ENCODE measurements at regions not wholly inside any gene's neighbourhood (a gene's known extent, or its start where the extent isn't known, plus 50 kb on each side); places are given as distances from the start of the nearest gene placed in this dataset.

DNA sequence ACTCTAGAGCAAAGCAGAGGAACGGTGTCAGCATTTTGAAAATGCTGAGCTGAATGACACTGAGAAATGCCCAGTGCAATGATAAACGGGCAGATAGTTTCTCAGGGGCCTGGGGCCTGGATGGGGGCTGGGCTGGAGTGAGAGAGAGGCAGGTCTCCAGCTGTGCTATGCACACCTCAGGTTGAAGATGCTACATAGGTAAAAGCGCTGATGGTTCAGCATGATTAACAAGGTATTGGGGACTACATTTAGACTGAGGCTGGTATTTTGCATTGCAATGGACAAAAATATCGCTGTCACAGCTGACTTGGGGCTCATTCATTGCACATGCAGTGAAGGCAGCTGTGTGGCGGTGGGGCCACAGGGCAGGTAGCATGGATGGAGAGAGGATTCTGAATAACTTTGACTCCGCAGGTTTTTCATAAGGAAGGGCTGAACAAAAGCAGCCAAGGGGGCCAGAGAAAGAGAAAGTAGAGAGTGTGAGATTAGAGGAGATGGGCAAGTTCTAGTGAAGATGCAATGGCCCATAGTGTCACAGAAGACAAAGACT is 290.8 kb upstream of the ZNF32 start:
- Histone ChIP-seq H3K4me2 (ENCODE audit: low read length) (no peak overlapping the region), H3K27me3 (ENCODE audit: control insufficient read depth, insufficient read depth, low read length) (no peaks in the 10 kb centered on the region), H3K4me3 (ENCODE audit: low read length) (no peak overlapping the region), H3K9ac (ENCODE audit: low read depth, low read length) (no peak overlapping the region), H3K9me3 (replicated peaks; ENCODE audit: low read length) (no peaks in the 10 kb centered on the region), H3K4me1 (ENCODE audit: control insufficient read depth, insufficient read depth, low read length) (peaks cover 11% of the 10 kb centered on the region), H3K36me3 (ENCODE audit: insufficient read depth, low read length) (no peaks in the 10 kb centered on the region)

DNA sequence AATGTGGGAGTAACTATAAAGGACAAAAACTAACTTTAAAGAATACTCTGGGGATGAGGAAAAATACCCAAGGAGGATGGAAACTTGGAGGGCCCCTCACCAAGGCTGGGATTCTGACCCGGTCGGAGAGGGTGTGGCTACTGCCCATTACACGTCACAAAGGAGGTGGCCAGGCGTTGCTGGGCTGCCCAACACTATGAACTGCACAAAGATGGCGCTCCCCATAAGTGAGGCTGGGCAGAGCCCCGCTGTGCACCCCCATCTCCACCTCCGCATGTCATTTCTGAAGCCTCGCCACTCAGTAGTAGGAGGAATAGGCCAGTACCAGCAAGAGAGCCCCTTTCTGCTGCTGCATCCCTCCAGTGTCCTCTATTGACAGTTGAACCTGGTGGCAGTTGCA is 290.1 kb upstream of the ZNF32 start:
- no peaks in the 10 kb centered on the region for H3K36me3 ChIP-seq (ENCODE audit: insufficient read depth, low read length)
- no peak overlapping the region for H3K9ac ChIP-seq (ENCODE audit: low read depth, low read length)
- no peaks in the 10 kb centered on the region for H3K27me3 ChIP-seq (ENCODE audit: control insufficient read depth, insufficient read depth, low read length)
- no peak overlapping the region for H3K4me2 ChIP-seq (ENCODE audit: low read length)
- H3K4me3 ChIP-seq (ENCODE audit: low read length): no peak overlapping the region
- H3K4me1 ChIP-seq (ENCODE audit: control insufficient read depth, insufficient read depth, low read length): peaks cover 11% of the 10 kb centered on the region
- H3K9me3 ChIP-seq (replicated peaks; ENCODE audit: low read length): no peaks in the 10 kb centered on the region

DNA sequence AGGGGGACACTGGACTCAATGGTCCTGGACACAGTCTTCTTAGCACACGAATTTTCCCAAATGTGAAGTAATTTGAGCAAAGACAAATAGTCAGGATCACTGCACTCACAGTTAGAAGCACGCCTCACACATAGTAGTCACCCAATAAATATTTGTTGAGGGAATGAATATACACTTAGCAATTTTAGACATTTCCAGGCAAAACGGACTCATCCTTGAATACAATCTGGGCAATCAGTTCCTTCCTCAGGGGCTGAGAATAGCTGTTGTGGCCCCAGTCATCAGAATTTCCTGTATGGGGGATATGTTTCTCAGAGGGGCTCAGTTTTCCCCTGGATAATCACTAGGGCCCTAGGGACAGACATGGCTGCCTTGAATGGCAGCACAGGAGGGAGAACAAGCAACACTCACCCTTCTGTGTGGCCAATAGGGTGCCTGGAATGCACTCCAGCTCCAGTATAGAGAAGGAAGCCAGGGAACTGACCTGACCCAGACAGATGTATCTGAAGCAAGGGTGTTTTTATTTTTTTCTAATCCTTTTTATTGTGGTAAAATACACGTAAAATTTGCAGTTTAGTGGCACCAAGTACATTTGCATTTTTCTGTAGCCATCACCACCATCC is 282.7 kb upstream of the ZNF32 start:
- no peaks in the 10 kb centered on the region for H3K36me3 ChIP-seq (ENCODE audit: insufficient read depth, low read length)
- H3K4me2 ChIP-seq (ENCODE audit: low read length): peak overlapping the region; percentile 55
- peak overlapping the region; percentile 28 for H3K4me3 ChIP-seq (ENCODE audit: low read length)
- peaks cover 22% of the 10 kb centered on the region for H3K4me1 ChIP-seq (ENCODE audit: control insufficient read depth, insufficient read depth, low read length)
- no peaks in the 10 kb centered on the region for H3K27me3 ChIP-seq (ENCODE audit: control insufficient read depth, insufficient read depth, low read length)
- H3K9me3 ChIP-seq (replicated peaks; ENCODE audit: low read length): no peaks in the 10 kb centered on the region
- H3K9ac ChIP-seq (ENCODE audit: low read depth, low read length): peak overlapping the region; percentile 62

DNA sequence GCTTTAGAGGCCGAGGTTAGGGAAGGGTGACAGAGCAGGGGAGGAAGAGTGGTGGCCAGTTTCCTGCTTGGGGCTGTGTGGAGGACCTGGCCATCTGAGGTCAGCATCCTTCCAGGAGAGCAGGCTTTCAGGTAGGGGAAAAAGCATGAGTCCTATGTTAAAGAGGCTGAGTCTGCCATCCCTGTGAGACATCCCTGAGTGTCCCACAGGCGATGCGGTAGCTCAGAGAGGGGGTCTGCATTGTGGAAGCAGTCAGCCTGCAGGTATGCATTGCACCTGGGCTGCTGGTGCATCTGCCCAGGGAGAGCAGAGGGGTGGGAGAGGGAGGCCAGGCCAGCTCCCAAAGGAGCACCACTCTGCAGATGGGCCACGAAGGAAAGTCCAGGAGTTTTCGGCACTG is 282.1 kb upstream of the ZNF32 start:
- Histone ChIP-seq H3K36me3 (ENCODE audit: insufficient read depth, low read length) (no peaks in the 10 kb centered on the region), H3K9ac (ENCODE audit: low read depth, low read length) (peak overlapping the region; percentile 47), H3K27me3 (ENCODE audit: control insufficient read depth, insufficient read depth, low read length) (no peaks in the 10 kb centered on the region), H3K9me3 (replicated peaks; ENCODE audit: low read length) (no peaks in the 10 kb centered on the region), H3K4me2 (ENCODE audit: low read length) (peak overlapping the region; percentile 55), H3K4me3 (ENCODE audit: low read length) (peak overlapping the region; percentile 28), H3K4me1 (ENCODE audit: control insufficient read depth, insufficient read depth, low read length) (peaks cover 22% of the 10 kb centered on the region)

DNA sequence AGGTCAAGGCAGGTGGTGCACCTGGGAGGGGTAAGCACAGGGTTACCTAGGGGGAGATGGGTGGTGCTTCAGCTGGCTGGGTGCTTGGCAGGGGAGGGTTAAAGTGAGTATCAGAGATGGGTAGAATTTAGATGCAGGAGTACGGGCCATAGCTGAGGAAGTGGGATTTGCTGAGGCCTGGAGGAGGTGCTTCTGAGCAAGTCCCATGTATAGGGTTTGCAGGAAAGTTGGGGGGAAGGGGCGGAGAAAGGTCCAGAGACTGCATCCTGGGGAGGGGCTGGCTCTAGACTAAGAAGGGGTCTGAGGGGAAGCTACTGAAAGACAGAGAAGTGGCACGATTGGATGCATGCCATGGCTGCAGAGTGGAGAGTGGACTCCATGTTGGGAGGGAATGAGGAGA is 281.6 kb upstream of the ZNF32 start:
- Histone ChIP-seq H3K9me3 (replicated peaks; ENCODE audit: low read length) (no peaks in the 10 kb centered on the region), H3K4me1 (ENCODE audit: control insufficient read depth, insufficient read depth, low read length) (peaks cover 22% of the 10 kb centered on the region), H3K36me3 (ENCODE audit: insufficient read depth, low read length) (no peaks in the 10 kb centered on the region), H3K4me2 (ENCODE audit: low read length) (no peak overlapping the region), H3K4me3 (ENCODE audit: low read length) (no peak overlapping the region), H3K9ac (ENCODE audit: low read depth, low read length) (no peak overlapping the region), H3K27me3 (ENCODE audit: control insufficient read depth, insufficient read depth, low read length) (no peaks in the 10 kb centered on the region)

DNA sequence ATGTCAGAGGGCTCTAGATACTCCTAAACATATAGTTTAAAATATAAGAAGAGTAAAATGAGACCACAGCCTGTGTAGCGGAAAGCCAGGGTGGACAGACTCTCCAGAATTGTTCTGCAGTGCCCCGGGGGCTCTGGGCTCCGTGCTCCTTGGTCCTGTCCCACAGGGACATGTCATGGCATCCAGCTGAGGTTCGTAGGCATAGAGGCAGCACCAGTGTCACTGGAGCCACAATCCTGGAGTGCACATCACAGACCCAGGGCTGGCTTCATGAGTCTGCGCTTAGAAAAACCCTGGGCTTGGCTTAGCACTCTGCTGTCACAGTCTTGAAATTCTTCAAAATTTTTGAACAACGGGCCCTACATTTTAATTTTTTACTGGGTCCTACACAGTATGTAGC is 280.4 kb upstream of the ZNF32 start:
- Histone ChIP-seq H3K4me3 (ENCODE audit: low read length) (no peak overlapping the region), H3K4me2 (ENCODE audit: low read length) (no peak overlapping the region), H3K27me3 (ENCODE audit: control insufficient read depth, insufficient read depth, low read length) (no peaks in the 10 kb centered on the region), H3K9ac (ENCODE audit: low read depth, low read length) (no peak overlapping the region), H3K9me3 (replicated peaks; ENCODE audit: low read length) (no peaks in the 10 kb centered on the region), H3K36me3 (ENCODE audit: insufficient read depth, low read length) (no peaks in the 10 kb centered on the region), H3K4me1 (ENCODE audit: control insufficient read depth, insufficient read depth, low read length) (peaks cover 22% of the 10 kb centered on the region)

DNA sequence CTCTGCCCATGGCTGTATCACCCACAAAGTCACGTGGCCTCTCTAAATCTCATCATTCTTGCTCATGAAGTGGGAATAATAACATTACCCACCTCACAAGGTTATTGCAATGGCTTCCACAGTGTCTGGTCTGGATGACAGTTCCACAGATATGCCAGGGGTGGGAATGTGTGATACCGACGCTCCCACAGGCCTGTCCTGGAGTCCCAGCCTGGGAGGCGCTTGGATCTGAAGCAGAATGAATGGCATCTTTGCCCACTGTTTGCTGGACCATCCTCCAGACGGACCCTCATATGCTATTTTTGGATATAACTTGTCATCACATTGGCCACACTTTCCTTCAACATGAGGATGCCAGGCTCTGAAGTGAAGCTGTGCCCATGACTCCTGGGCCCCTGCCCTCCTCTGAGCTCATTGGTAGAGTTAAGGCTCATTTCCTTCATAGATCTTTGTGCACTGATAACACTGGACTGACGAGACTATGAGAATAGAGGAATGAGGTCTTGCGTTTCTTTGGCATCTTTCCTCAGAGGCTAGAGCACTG is 279.8 kb upstream of the ZNF32 start:
- Histone ChIP-seq H3K36me3 (ENCODE audit: insufficient read depth, low read length) (no peaks in the 10 kb centered on the region), H3K27me3 (ENCODE audit: control insufficient read depth, insufficient read depth, low read length) (no peaks in the 10 kb centered on the region), H3K9me3 (replicated peaks; ENCODE audit: low read length) (no peaks in the 10 kb centered on the region), H3K4me2 (ENCODE audit: low read length) (no peak overlapping the region), H3K9ac (ENCODE audit: low read depth, low read length) (no peak overlapping the region), H3K4me1 (ENCODE audit: control insufficient read depth, insufficient read depth, low read length) (peaks cover 22% of the 10 kb centered on the region), H3K4me3 (ENCODE audit: low read length) (no peak overlapping the region)

DNA sequence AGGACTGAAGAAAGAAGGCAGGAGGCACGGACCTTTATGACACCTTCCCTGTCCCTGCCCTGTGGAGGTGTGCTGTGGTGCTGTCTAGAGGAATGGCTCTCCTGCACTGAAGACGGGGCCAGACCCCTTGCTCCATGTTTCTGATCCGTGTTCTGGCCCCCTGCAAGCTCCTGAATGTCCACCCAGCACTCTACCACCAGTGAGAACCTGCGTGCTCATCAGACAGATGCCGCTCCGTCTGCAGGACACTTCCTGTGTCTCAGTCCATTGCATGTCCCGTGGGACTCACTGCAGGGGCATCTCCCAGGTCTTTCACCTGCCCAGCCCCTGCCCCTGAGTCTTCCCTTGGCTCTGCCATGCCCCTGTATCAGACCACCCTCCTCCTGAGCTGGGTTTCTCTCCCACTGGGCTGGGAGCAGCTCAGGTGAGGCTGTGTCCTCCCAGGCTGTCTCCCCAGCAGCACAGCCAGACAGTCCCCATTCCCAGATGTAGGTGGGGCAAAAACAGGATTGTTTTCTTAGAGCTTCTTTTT is 278.3 kb upstream of the ZNF32 start:
- H3K4me3 ChIP-seq (ENCODE audit: low read length): no peak overlapping the region
- no peak overlapping the region for H3K9ac ChIP-seq (ENCODE audit: low read depth, low read length)
- no peak overlapping the region for H3K4me2 ChIP-seq (ENCODE audit: low read length)
- H3K27me3 ChIP-seq (ENCODE audit: control insufficient read depth, insufficient read depth, low read length): no peaks in the 10 kb centered on the region
- H3K4me1 ChIP-seq (ENCODE audit: control insufficient read depth, insufficient read depth, low read length): peaks cover 20% of the 10 kb centered on the region
- H3K9me3 ChIP-seq (replicated peaks; ENCODE audit: low read length): no peaks in the 10 kb centered on the region
- no peaks in the 10 kb centered on the region for H3K36me3 ChIP-seq (ENCODE audit: insufficient read depth, low read length)

DNA sequence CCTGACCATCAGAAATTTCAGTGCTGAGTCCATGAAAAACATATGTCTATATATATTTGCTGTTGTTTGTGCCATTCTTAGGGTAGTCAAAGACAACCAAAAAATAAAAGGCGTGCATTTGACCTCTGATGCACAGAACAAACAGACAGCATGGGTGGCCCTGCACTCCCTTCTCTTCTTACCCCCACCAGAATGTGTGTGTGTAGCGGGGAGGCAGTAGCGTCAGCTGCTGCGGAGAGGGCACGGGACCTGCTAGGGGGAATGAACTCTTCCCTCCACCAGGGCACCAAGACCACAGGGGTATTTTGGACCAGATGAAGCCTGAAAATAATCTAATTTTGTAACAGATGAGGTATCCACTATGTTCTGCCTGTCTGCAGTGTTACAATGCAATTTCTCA is 277.7 kb upstream of the ZNF32 start:
- Histone ChIP-seq H3K4me3 (ENCODE audit: low read length) (no peak overlapping the region), H3K36me3 (ENCODE audit: insufficient read depth, low read length) (no peaks in the 10 kb centered on the region), H3K9ac (ENCODE audit: low read depth, low read length) (no peak overlapping the region), H3K9me3 (replicated peaks; ENCODE audit: low read length) (no peaks in the 10 kb centered on the region), H3K4me1 (ENCODE audit: control insufficient read depth, insufficient read depth, low read length) (peaks cover 15% of the 10 kb centered on the region), H3K27me3 (ENCODE audit: control insufficient read depth, insufficient read depth, low read length) (no peaks in the 10 kb centered on the region), H3K4me2 (ENCODE audit: low read length) (no peak overlapping the region)

DNA sequence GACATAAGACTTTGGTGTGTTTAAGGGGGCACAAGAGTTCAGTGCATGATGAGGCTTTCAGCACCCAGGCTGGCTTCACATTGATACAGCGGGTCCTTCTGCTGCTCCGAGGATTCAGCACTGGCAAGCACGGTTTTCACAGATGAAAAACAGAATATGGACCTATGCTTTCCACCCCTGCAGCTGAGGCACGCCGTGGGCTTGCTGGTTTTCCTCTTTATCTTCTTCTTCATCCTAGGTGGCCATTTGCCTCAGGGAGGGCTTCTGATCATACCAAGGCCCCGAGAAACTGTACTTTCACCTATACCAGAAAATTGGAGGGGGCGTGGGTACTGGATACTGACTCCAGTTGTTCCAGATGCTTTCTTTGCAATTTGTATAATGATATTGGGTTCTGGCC is 277.1 kb upstream of the ZNF32 start:
- H3K4me3 ChIP-seq (ENCODE audit: low read length): no peak overlapping the region
- no peaks in the 10 kb centered on the region for H3K27me3 ChIP-seq (ENCODE audit: control insufficient read depth, insufficient read depth, low read length)
- H3K9ac ChIP-seq (ENCODE audit: low read depth, low read length): no peak overlapping the region
- H3K36me3 ChIP-seq (ENCODE audit: insufficient read depth, low read length): no peaks in the 10 kb centered on the region
- H3K9me3 ChIP-seq (replicated peaks; ENCODE audit: low read length): no peaks in the 10 kb centered on the region
- no peak overlapping the region for H3K4me2 ChIP-seq (ENCODE audit: low read length)
- H3K4me1 ChIP-seq (ENCODE audit: control insufficient read depth, insufficient read depth, low read length): peaks cover 9% of the 10 kb centered on the region

DNA sequence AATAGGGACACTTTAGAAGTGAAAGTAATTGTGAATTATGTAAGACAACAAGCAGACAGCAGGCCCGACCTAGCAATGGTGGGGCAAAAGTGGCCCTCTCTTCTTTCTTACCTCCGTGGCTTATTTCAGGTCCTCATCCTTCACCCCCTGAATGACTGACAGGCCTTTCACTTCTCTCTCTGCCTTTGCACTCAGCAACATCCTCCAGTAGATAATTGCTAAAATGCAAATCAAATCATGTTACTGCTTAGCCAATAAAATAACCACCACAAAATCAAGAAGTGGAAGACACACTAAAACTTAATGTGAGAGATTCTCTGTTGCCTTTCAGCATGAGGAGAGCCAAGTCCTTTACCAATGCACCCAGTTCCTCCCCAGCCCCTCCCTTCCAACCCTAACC is 274.6 kb upstream of the ZNF32 start:
- Histone ChIP-seq H3K9ac (ENCODE audit: low read depth, low read length) (no peak overlapping the region), H3K36me3 (ENCODE audit: insufficient read depth, low read length) (no peaks in the 10 kb centered on the region), H3K4me1 (ENCODE audit: control insufficient read depth, insufficient read depth, low read length) (no peaks in the 10 kb centered on the region), H3K4me3 (ENCODE audit: low read length) (no peak overlapping the region), H3K9me3 (replicated peaks; ENCODE audit: low read length) (no peaks in the 10 kb centered on the region), H3K27me3 (ENCODE audit: control insufficient read depth, insufficient read depth, low read length) (no peaks in the 10 kb centered on the region), H3K4me2 (ENCODE audit: low read length) (no peak overlapping the region)

Measured in skeletal muscle satellite cell (primary cell).